Endometrium (tissue), 2 donors: ENCODE measurements at regions not wholly inside any gene's neighbourhood (a gene's known extent, or its start where the extent isn't known, plus 50 kb on each side); places are given as distances from the start of the nearest gene placed in this dataset.

Experiments used
- FAIRE-seq: peaks from 2 replicates; lab custom pipeline; 2012; peaks lifted over from hg19 to GRCh38; lab: Jason Lieb, UNC
- donor health status: control.
- donor health status: control.

- no peak for FAIRE-seq
Observed at GRCh38 chr10:107913317-107914294, 749.1 kb upstream of the SORCS1 start.

GRCh38 chr10:107901076-107901475 is 736.6 kb upstream of the SORCS1 start:
- FAIRE-seq, result no peak

DNA sequence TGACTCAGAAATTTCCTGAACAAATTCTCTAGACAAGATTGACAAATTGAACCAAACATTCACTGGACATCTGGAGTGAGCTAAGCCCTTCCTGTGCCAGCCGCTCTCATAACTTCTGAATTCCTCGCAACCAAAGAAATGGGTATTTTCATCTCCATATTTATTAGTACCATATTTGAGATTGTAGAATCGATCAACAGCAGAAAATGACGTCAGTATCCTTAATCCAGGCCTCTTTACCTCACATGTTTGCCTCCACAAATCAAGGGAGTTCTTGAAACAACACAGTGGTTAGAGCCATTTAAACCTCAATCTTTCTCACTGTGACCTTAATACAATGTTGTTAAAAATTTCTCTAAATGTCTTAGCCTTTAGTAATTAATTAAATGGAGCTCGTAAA is 735.6 kb upstream of the SORCS1 start:
- no peak for FAIRE-seq

DNA sequence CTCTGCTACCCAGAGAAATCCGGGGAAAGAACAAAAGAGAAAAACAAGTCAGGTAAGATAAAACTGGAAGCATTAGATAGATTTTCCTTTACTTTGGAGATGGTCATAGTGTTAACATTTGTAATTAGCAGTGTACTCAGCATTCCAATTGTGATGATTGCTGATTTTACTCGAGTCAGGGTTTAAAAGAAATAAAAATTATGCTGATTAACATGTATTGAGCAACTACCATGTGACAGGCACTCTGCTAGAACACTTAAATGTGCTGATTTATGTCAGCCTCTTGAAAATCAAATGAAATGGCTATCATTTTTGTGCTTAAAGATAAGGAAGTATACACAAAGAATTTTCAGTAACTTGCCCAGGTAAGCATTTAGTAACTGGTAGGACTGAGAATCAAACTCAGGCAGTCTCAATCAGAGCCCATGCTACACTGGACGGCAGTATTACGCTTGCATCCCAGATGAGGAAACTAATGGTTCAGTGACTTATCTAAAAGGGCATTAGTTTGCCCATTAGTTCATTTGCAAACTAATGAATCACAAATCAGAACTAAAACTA is 735.1 kb upstream of the SORCS1 start:
- no peak for FAIRE-seq

DNA sequence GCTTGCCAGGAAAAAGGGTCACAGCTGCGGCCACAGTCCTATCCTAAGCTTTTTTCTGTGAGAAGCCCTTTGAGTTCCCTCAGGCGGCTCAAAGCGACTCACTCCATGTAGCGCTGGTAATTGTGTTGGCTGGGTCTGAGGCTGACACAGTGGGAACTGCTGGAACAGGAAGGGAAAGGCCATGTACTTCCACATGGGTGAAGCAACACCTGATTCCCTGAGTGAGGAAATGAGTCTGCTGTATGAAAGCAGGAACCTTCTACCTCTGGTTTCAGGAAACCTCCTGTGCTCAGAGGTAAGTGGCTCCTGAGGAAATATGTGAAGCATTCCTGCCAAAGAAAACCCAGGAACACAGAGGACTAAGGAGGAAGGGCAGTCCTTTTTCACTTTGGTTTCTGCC is 734.6 kb upstream of the SORCS1 start:
- FAIRE-seq, result no peak

GRCh38 chr10:107898392-107898791 is 733.9 kb upstream of the SORCS1 start:
- FAIRE-seq, result no peak

GRCh38 chr10:107894516-107894915 is 730.0 kb upstream of the SORCS1 start:
- FAIRE-seq, result no peak

- FAIRE-seq, result no peak
Observed at GRCh38 chr10:107889105-107889504, 724.6 kb upstream of the SORCS1 start.

DNA sequence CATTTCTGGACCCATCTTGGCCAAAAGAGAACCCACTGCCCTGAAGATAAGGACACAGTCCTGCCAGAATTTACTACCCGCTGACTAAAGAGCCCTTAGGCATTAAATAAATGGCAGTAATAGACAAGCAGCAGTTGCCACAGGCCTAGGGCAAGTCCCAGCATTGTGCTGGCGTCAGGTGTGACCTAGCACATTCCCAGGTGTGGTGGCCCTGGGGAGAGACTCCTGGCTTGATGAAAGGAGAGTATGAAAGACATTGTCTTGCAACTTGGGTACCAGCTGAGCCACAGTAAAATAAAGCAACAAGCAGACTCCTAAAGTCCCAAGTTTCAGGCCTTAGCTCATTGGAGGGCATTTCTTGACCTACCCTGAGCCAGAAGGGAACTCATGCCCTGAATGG is 715.7 kb upstream of the SORCS1 start:
- FAIRE-seq, result no peak

GRCh38 chr10:107873007-107873406 is 708.5 kb upstream of the SORCS1 start:
- no peak for FAIRE-seq

DNA sequence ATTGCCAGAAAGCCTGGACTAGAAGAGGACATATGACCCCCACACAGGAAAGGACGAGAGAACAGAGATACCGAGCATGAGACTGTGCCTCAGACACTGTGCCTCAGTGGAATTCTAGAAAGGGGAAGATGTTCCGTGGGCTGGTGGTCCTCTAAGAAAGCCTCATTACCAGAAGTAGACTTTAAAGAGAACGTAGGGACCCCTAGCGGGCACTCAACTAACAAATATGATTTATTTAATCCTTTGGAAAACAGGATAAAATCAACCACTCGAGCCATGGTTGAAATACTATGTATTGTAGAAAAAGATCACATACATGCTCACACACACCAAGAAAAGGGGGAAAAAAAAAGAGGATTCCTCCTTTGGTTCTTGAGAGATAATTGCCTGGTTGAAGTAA is 701.2 kb upstream of the SORCS1 start:
- no peak for FAIRE-seq

DNA sequence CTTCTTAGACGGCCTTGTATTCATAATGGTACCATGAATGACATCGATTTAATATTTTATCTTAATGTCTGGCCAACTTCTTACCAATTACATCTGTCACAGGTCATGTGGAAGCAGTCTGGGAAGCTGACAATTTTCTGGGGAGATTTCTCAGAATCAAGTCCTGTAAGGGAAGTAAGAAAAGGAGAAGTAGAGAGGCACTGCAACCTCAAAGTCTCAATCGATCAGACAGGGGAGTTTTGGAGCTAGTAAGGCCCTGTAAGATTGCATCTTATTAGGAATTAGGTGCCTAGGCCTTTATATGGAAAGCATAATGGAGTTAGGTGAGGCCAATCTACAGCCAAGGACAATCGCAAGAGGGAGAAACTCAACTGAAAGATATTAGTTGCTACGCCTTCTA is 694.6 kb upstream of the SORCS1 start:
- FAIRE-seq, result no peak

GRCh38 chr10:107856047-107856315 is 691.5 kb upstream of the SORCS1 start:
- FAIRE-seq, result no peak

DNA sequence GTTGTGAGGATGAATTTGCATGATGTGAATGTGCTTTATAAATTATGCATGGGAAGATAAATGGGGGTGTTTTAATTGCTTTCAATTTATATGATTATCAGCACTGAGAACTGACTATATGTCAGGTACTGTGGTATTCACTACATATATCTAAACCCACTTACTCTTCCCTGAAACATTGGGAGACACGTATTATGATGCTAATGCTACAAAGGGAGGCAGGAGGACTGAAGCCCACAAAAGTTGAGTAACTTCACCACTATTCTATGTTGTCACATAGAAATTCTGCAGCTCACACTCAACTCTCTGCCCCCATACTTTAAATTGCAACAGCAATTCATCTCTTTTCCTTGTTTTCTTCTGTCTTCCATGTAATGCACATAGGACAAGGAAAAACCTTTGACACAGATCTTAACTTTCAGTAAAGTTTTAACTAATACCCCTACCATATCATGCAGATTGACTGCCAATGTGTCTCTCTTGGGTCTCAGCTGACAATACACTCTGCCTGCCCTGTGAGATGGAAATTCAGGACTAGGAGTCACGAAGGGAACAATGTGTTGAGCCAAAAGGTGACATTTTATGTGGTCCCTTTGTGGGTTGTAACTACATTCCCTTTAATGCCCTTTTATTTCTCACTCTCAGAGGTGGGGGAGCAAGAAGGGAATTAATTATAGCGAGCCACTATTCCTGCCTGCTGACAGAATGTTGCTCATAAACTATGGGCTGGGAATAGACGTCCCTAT is 691.0 kb upstream of the SORCS1 start:
- no peak for FAIRE-seq

DNA sequence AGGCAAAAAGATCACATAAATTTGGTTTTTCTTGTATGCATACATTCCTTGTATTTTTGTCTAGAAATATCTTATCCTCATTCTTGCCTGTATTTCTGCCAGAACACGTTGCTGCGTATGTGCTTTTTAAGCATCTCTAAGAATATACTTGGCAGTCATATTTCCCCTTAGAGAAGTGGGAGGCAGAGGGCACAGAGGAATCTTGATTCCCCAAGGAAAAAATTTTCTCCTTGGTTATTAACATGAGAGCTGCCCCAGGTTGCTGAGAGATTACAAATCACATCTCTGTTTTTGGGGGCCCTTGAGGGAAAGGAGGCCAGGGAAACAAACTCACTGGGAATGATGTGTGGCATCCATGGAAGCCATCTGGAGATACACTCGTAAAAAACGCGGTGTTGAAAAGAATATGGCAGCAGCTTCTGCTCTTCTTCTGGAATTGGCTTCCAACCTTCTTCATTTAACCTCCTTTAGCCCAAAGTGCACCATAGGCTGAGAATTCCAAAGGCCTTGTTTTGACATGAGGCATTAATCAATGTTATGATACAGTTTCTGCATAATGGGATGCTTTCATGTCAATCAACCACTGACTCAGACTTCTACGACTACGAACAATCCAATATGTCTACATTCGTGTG is 684.3 kb upstream of the SORCS1 start:
- FAIRE-seq, result no peak

DNA sequence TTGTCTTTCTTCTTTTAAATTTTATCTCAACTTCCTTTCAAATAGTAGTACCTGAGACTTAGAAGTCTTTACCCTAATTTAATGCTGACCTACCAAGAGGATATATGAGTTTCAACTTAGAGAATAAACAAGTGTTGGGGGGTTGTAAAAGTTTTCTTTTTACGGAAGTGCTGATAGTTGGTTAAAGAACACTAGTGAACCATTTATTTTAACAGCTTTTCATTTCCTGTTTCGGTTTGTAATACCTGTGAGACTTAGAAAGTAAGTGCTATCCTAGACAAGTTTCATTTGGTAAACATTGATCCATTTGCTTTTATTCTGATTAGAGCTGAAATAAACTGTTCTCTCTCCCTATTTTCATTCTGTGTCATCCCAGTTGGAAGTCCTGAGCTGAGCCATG is 683.1 kb upstream of the SORCS1 start:
- no peak for FAIRE-seq

DNA sequence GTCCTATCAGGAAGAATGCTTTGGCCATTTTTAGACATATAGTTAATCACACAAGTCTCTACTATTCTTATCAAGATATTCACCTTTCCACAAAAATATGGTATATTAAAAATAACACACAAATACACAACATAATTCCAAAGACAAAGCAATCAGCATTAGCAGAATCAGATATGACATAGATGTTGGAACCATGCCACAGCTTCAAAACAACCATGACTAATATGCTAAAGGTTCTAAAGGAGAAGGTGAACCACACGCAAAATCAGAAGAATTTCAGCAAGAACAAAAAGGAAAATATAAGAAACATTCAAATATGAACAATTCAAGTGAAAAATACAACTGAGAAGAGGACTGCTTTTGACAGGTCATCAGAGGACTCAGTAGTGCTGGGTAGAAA is 670.2 kb upstream of the SORCS1 start:
- FAIRE-seq, result no peak

GRCh38 chr10:107831772-107832171 is 667.3 kb upstream of the SORCS1 start:
- no peak for FAIRE-seq

- no peak for FAIRE-seq
Observed at GRCh38 chr10:107829161-107829560, 664.7 kb upstream of the SORCS1 start.

GRCh38 chr10:107826171-107826570 is 661.7 kb upstream of the SORCS1 start:
- FAIRE-seq, result no peak

- FAIRE-seq, result no peak
Observed at GRCh38 chr10:107814865-107815487, 650.5 kb upstream of the SORCS1 start.

- no peak for FAIRE-seq
Observed at GRCh38 chr10:107813451-107814162, 649.1 kb upstream of the SORCS1 start.
